ENCODE measurements at regions not wholly inside any gene's neighbourhood (a gene's known extent, or its start where the extent isn't known, plus 50 kb on each side); places are given as distances from the start of the nearest gene placed in this dataset.
A peak's percentile ranks its signal among the peaks of the same experiment; 100 is the strongest.
"Not testable (repeated sequence)": the region's sequence is repeated elsewhere in the genome, so short reads cannot be mapped to it uniquely, and the experiment has no call there.

DNA sequence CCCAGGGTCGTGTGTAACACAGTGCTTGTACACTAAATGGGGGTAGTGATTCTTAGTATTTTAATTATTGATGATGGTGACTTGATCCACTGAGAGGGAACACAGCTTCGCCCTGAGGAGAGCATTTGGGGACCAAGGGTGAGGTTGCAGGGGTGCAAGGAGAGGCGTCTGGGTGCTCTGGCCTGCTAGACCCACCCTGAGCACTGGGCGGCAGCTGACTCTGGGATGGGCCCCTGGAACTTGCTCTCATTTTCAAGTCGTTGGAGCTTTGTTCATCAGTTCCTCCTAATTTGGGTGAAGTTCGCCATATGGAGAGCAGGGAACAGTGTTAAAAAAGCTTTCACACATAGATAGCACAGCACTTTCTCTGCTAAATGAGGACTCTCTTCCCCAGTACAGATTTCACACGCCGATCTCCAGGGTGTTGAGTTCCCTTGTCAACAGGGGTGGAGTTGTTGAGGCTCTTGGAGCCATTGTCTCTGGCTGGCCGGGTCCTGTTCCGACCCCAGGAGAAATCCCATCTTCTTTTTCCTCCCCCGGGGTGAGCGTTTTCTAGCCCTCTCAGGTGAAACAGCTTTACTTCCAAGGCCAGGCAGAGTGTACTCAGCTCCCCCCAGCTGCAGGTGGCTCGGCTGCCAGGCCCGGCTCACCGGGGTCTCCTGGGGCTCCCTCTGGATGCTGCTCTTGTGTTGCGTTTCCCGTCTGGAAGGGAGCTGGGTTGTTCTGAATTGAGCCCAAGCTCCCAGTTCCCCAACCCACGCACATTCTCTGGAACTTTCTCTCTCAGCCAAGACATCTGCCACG lies 367.4 kb downstream of the RPS6KC1 start:
- DNase-seq, result no peak

DNA sequence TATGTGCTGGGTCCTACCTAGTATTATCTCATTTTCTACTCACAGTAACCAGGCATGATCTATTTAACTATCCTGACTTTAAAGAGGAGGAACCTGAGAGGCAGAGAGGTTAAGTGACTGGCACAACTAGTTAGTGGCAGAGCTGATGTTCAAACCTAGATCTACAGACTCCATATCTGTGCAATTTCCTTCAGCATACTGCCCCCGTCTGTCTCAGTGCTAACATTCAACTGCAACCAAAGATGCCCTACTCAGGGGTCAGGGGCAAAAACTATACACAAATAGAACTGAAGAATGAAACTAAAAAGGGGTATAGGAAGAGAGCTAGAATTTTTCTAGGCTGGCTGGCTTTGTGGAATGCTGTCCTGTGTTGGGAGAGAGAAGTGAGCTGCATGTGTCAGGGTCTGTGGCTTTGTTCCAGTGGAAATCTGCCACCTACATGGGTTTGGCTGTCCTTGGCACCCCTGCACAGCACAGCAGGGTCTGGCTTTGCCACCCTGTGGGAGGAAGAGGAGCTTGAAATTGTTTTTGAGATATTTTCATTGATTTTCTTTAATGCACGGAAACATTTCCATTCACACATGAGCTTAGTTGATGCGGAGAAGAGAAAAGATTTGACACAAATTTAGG lies 368.5 kb downstream of the RPS6KC1 start:
- DNase-seq, result peak; percentile 8

DNA sequence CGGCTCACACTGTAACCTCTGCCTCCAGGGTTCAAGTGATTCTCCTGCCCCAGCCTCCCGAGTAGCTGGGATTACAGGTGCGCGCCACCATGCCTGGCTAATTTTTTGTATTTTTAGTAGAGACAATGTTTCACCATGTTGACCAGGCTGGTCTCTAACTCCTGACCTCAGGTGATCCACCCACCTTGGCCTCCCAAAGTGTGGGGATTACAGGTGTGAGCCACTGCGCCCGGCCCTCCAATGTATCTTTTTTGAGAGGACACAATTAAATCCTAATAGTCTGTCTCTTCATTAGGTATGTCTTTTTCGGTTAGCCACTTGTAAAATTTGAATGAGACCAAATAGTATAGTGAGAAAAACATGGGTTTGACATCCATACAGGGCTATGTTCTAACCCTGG lies 370.1 kb downstream of the RPS6KC1 start:
- not testable (repeated sequence) for DNase-seq

DNA sequence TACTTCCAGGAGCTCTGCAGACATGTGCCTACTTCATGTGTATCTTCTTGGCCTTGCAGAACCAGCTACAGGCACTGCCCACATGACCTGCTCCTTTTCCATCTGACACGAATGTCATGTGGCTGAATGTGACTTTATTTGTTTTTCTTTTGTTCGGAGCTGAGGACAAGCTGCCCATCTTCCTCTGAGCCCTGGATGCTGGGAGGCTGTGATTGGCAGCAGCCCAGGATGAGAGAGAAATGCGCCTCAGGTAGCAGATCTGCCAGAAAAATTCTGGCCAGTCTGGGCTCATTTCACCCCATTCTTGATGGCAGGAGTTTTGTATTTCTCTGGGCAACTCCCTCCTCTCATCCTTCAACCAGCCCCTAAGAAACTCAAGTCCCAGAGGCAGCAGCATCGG lies 372.0 kb downstream of the RPS6KC1 start:
- no peak for DNase-seq

DNA sequence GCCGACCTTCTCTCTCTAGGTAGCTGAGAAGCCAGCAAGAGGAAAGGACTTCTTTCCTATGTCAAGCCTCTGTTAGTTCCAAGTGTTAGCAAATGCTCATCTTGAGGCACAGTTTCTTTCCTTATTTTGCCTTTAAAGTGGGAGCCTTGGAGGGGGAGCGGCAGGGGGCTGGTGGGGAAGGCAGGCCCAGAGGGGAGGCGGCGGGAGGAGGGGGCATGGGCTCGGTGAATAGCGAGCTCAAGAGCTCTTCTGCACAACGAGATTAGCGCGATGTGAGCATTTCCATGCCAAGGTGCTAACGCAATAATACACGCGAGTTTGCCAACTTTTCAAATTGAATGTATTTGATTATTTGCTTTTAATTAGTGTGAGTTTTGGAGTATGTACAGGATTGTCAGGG lies 372.6 kb downstream of the RPS6KC1 start:
- no peak for DNase-seq

DNA sequence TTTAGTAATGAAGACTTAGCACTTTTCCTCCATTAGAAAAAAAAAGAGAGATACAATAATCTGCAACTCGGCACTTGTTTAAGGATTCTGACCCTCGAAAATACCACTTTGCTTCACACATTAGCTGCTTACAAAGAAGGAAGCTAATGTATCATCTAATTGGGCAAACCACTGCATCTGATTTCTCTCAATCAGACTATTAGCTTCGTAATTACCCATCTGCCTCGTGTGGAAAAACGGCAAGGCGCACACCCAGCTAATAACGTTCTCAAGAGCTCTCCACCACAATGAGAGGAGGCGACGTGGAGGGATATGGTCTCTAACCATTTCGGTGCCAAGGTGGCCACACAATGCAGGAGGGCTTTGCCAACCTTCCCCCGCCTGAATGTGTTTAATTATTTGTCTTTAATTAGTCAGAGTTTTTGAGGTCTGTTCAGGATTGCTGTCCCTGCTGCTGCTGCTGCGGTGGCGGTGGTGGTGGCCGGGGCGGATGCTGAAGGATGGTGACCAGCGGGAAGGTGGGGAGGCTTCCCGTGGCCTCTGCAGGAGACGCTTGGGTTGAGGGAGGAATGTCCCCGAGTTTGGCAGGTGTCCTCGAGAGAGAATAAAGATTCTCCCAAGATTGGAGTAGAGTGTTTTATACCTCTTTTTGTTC lies 374.5 kb downstream of the RPS6KC1 start:
- no peak for DNase-seq

DNA sequence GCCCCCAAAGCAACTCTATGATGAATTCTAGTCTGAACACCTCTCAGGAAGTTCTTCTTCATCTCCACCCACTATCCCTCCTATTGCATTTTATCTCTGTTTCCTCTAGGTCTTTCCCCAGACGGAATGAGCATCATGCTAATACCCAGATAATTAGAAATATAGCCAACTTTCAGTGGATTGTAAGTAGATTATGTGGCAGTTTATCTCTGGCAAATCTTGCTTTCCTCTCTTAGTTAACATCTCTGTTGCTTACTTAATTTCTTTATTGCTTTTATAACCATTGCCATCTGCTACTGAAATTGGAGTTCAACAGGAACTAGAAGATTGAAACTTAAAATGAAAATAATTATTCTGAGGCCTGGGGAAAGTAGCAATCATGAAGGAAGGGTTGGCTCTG lies 378.6 kb downstream of the RPS6KC1 start:
- no peak for DNase-seq

DNA sequence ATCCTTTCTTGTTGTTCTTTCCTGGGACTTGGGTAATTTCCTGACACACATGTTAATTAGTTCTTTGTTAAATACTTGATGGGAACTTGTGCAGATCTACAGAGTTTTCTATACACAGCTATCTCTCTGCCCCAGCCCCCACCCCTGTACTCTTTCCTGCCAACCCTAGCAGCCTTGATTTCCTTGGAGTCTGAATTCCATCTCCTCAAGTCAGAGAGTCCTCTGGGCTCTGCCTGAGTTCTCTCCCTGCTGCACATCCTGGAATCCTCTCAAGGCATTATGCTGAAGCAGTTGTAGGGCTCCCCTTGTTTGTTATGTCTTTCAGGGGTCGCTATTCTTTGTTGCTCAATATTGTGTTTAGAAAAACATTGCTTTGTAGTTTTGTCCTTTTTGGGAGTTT lies 384.7 kb downstream of the RPS6KC1 start:
- no peak for DNase-seq

DNA sequence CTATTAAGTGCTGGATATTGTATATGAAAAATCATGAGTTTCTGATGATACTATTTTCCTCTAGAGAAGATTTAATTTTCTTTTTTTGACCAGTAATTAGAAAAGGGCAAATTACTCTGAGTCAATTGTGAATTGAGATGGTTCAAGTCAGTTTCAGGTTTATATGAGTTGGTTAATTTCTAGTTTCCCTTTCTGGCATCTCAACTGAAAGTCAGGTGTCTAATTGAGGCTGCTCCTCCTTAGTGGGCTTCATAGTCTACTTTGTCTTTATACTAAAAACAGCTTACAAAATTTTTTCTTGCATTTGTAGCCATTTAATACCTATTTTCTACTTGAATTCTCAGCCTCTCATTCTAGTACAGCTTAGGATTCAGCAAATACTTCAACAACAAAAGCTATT lies 387.3 kb downstream of the RPS6KC1 start:
- DNase-seq, result no peak

DNA sequence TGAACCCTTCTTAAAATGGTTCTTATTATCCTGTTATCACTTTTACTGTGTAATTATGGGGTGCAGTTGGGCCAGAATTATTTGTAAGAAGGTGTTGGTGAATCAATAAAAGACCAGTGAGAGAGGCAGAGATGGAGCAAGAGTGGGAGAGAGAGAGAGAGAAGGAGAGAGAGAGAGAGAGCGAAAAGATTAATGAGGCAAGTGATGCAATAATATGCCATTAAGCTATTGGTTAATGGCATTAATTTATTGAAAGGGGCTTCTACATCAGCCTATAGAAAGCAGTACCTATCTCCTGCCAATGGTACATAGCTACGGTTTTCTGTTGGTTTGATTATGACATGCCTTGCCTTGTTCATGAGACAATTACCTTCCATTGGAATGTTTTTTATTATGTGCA lies 388.7 kb downstream of the RPS6KC1 start:
- DNase-seq, result no peak

DNA sequence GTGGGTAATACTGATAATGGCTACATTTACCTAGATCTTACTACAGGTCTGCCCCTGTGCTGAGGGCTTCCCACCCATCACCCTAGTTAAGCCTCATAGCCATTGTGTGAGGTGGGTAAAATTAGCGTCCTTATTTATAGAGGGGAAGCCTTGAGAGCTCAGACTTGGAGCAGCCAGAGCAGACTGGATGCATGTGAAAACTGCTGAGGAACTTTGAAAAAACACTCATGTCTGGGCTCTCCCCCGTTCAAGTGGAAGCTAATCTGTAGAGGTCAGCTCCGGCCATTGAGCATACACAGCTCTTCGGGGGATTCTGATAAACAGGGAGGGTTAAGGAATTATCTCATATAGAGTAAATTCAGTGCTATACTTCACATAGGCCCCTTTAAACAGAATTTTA lies 389.7 kb downstream of the RPS6KC1 start:
- DNase-seq, result no peak

DNA sequence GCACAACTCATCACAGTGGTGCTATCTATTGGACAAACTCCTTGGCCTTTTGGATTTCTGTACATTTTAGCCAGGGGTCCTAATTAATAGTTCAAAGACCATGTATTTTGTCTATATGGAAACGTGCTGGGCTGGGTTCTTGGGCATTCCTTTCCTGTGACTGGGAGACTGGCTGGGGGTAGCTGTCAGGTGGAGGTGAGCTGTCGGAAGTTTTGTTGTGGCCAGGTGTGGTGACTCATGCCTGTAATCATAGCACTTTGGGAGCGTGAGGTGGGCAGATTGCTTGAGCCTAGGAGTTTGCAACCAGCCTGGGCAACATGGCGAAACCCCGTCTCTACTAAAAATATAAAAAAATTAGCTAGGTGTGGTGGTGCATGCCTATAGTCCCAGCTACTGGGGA lies 392.4 kb downstream of the RPS6KC1 start:
- DNase-seq, result no peak

DNA sequence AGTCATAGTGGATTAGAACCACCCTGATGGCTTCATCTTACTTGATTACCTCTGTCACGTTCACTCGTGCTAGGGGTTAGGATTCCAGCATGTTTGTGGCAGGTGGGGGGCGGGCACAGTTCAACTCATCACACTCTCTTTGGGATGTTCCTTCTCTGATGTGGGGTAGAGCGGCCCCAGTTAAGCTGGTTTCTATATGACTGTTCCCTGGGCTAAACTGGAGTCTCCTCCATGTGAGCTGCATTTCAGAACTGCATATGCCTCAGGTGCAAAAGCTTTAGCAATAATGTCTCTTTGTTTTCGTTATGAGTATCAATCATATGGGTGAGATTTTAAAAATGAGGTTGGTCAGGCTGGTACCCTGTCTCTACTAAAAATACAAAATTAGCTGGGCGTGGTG lies 393.2 kb downstream of the RPS6KC1 start:
- no peak for DNase-seq

DNA sequence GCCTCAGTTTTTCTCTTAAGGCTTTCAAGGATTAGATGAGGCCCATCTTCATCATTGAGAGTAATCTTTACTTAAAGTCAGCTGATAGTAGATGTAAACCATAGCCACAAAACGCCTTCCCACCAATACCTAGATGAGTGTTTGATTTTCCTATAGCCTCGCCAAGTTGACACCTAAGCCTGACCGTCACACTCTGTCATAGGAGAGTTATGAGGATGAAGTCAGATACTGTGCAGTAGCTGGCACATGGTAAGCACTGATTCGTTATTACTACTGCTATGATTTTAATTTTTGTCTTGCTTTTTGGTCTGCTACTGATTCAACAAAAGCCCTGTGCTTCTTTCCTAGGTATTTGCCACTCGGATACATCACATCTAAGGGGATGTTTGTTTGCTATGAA lies 395.5 kb downstream of the RPS6KC1 start:
- no peak for DNase-seq

DNA sequence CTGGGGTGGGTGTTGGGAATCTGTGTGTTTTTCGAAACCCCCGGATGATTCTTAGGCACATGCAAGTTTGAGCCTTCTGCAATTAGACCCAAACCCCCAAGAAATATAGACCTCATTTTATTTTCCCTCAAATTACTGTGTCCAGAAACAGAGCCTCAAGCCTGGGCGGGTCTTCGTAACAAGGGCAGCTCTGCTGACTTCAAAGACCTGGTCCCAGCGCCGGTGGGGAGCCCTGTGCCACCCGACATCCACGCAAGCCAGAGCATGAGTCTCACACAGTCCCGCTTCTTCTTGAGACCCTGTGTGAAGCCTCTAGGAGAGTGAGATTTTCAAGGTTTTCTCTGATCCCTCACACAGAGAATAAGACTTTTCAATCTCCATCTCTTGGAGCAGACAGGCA lies 397.3 kb downstream of the RPS6KC1 start:
- no peak for DNase-seq

DNA sequence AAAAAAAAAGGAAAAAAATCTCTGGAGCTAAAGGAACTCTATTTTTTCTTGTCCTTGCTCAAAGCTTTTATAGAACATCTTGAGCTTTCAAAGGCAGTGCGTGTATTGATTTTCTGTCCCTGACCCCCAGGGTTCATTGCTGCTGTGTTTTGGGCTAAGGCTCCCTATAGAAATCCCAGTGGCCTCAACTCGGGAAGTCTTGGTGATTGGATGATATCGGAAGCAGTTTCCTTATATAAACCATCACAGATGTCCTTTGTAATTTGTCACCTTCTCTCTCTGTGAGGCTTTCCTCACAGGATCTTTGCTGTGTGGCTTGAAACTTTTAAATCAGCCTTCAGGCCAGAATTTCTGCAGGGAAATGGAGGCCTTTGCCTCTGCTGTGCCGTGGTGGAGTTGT lies 397.7 kb downstream of the RPS6KC1 start:
- no peak for DNase-seq

DNA sequence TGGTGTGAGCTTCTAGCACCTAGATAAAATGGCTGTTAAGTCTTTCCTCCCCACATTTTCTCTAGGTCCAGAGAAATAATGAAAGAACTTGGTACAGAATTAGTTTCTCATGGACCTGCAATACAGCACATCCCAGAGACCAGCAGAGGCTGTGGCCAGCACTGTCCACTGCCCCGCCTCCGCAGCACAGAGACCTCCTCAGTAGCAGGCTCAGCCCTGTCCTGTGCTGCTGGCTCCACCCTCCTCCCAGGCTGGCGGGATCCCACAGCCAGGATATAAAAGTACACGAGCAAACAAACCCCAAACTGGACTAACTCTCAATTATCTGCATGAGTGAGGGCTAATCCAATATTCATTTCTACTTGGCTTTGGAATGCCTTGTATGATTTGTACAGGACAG lies 401.5 kb downstream of the RPS6KC1 start:
- DNase-seq, result no peak

DNA sequence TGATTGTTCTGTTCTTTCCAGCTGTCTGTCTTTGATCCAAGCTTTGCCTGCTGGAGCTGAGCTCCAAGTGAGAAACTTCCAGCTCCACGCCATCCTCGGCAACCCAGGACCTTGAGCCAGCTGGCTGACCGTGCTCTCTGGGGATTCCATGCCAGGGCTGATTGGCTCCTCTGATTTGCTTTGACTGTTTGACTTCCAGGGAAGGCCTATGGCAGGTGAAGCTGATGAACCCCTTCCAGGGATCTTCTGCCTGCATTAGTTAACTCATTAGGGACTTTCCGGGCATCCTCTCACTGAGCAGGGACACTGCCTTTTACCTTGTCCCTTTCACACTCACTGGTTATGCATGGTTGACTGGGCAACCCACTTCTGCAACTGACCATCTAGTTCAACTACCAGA lies 406.1 kb downstream of the RPS6KC1 start:
- DNase-seq, result no peak

DNA sequence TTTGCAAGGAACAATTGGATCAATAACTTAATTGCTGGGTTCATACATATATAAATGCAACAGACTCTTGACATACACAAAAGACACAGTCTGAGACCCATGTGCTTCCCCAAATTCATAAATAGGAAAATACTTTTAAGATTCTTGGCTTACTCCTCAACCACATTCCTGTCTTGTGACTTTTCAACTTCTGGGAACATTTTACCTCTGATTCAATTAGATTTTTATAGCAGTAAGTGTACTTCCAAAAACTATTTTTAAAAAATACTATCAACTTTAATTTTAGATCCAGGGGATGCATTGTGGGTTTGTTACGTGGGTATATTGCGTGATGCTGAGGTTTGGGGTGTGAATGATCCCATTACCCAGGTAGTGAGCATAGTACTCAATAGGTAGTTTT lies 406.7 kb downstream of the RPS6KC1 start:
- no peak for DNase-seq

DNA sequence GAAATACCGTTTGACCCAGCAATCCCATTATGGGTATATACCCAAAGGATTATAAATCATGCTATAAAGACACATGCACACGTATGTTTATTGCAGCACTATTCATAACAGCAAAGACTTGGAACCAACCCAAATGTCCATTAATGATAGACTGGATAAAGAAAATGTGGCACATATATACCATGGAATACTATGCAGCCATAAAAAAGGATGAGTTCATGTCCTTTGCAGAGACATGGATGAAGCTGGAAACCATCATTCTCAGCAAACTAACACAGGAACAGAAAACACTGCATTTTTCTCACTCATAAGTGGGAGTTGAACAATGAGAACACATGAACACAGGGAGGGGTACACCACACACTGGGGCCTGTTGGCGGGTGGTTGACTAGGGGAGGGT lies 411.3 kb downstream of the RPS6KC1 start:
- DNase-seq, result not testable (repeated sequence)

DNA sequence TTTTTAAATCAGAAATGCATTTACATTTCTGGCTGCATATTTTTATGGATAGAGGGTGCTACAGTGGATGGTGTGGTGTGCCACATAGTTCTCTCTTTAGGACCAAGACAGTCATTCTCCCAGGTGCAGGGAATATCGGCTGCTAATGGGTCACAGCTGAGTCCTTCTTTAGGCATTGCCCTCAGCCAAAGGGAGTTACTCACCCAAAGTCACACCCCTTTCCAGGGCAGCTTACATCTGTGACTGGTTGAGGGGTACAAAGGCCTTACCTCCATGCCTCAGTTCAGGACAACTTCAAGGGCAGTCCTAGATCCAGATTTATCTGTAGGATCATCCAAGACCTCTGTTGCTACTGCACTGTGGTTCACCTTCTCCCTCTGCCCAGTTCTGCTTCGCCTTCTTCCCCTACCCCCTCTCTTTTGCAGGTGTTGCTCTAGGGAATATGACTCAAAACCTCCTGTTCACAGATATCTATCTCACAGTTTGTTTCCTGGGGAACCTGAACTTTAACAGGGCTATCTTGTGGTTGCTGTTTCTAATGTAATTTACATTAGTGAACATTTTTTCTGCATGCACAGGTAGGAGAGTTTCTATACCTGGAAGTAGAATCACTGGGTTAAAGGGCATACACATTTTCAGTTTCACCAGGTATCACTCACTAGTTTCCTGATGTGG lies 413.9 kb downstream of the RPS6KC1 start:
- DNase-seq, result no peak

DNA sequence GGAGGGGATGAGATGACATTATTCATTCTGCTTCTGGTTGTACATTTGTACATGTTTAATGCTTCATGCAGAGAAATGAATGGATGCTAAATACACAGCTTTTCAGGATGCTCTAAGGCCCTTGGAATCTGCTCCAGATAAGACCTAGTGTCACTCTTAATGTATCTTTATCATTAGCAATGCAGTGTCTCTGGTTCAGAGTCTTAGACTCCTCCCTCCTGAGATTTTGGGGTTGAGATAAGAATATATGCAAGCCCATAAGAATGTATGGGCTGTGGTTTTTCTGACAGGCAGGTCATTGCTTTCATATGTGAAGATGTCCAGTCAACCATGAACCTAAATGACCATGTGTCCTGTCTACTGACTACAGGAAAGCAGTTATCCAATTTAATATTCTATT lies 415.5 kb downstream of the RPS6KC1 start:
- DNase-seq, result no peak

DNA sequence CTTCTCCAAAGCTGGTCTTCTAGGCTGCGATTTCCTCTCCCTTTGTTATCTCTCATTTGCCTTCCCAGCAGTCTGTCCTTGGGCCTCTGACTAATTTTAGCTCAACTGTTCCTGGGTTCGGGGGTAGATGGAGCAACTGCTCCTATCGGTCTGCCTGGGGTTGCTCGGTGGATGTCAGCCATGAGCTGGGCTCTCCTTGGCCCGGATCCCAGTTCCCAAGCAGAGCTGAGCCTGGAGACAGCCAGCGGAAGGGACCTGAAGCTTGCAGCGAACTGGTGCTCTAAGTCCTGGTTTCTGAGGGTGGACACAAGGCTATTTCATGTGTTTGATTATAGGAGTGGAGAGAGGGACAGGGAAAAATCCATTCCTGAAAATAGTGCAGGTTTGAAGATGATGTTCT lies 423.0 kb downstream of the RPS6KC1 start:
- no peak for DNase-seq

DNA sequence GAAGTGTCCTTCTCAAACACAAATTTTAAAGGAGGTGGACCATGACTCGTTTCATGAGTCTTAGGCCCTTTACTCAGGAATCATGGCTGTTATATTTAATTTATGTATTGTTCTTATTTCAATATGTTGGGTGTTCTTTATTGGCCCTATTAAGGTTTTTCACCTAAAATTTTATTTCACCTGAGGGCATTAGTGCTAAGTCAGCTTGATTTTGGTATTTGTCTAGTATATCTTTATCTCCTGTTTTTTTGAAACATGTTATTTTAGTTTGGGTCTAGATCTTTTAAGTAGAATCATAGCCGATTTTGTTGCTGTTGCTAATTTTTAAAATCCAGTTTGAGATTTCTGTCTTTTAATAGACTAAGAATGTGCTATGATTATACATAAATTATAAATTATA lies 430.4 kb downstream of the RPS6KC1 start:
- no peak for DNase-seq
